ENCODE measurements at regions not wholly inside any gene's neighbourhood (a gene's known extent, or its start where the extent isn't known, plus 50 kb on each side); places are given as distances from the start of the nearest gene placed in this dataset.

DNA sequence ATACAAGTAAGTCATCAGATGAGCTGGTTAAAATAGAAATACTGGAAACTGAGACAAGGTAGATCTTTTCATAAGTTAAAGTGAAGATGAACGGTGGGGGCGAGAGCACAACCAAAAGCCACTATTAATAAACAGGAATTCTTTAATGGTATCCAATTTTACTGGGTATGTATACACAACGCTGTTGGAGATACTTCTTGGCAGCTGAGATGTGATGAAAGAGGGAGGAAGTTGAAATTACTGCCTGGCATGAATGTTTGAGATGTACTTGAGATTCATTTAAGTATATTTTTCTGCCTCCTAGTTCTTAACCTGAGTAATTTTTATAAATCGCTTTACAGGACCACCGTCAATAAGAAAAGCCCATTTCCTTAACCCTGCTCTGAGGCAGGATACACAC, 110.0 kb upstream of the ZRANB2 start:
- TF ChIP-seq YY1 (IDR thresholded peaks at IDR 0.05; ENCODE audit: insufficient read depth, insufficient read length) (no peak), ZNF274 (IDR thresholded peaks at IDR 0.05; ENCODE audit: low read depth, low read length) (no peak), SUZ12 (IDR thresholded peaks at IDR 0.05; ENCODE audit: extremely low read depth, insufficient read depth, insufficient read length) (no peak)
